Posterior vena cava (tissue), 2 donors: ENCODE measurements at regions not wholly inside any gene's neighbourhood (a gene's known extent, or its start where the extent isn't known, plus 50 kb on each side); places are given as distances from the start of the nearest gene placed in this dataset.
"Not testable (repeated sequence)": the region's sequence is repeated elsewhere in the genome, so short reads cannot be mapped to it uniquely, and the experiment has no call there.

Source experiments
- DNase-seq: peaks from one replicate; pipeline ENCODE4 v3.0.0-alpha.2; 2020; ENCODE audit warnings: low spot score
- intact Hi-C, 2 donors: fragments of 100-400 bp; cut with DNase I; formaldehyde crosslinking; loops; one replicate each; pipeline versions ENCODE4 v1.14.1 to v1.14.2; 2022 to 2023
- donor health status: DM: yes; HTN: yes; CAD: no.
- donor health status: DM: yes; HTN: yes; CAD: no.

DNA sequence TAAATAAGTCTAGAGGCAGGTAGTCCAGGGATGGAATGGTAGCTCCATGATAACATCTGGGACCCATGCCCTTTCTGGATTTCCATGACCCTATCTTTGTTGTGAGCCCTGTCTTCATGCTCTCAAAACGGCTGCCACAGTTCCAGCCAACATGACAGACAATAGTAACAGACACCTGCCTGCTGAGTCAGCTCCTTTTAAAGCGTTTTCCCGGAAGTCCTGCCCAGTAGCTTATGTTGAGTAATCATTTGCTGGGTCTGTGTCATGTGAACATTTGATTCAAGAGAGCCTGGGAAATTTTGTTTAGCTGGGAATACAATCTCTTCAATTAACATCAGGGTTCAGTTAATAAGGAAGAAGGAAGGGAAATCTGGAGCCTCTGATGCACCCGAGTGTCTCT is 262.2 kb upstream of the SULF2 start:
- intact Hi-C loops: no loop called here
- no peak for DNase-seq

DNA sequence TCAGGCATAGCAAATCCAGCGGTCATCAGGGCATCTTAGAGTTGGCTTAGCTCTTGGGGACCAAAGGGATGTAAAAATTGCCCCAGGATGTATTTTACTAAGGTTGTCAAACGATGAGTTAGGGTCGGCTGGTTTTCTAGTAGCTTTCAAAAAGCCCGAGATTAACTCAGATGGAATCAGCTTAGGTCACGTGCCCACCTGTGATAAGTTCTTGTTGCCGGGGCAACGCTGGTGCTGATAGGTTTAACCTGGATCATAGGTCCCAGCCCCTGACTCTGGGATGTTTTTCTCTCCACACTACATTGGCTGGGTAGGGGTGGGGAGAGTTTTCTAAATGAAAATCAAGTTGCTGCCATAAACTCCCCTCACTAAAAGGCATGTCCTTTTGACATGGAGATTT is 257.3 kb upstream of the SULF2 start:
- intact Hi-C loops: no loop called here
- no peak for DNase-seq

DNA sequence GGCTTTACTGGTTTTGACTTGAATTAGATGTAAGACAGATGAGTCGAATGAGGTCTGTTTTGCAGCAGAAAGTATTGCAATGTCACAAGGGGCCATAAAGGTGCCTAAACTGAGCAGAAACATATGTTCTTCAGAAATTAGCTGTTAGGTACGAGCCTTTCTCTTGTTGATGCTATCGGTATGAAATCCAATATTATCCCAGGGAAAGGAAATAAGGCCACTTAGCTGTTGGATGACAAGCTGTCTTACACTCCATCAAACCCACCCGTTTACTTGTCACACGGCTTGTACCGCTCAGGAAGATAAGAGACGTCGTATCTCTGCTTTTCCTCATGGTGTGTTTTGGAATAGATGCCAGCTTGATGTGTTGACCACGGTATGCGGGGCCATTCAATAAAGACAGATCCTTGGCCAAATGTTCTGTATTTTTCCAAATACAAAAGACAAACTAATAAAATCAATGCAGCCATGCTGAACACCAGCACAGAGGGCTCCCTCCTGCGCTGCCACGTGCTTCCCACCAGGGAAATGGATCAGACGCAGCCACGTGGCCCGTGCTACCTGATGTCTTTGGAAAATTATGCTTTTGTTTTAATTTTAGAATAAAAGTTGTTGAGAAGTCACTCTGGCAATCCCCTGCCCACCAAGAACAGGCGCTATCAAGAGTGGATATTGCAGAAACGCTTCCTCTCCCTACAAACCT is 255.9 kb upstream of the SULF2 start:
- intact Hi-C loops: no loop called here
- no peak for DNase-seq

DNA sequence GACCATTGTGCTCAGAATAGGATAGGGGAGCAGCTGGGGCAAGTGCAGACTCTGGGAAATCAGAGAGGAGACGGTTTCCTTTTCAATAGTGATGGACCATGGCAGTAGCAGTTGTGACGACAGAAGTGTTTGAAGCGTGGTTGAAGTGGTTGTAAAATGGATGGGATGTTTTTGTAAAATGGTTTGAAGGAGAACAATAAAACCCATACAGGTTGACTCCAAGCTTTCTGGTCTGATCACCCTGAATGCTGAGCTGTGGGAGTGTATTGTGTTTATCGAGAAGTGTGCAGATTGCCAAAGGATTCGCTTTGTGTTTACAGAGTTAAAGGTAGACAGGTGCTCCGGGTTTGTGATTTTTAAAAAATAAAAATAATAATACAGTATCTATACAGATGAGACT is 255.2 kb upstream of the SULF2 start:
- DNase-seq: no peak
- intact Hi-C loops: no loop called here

DNA sequence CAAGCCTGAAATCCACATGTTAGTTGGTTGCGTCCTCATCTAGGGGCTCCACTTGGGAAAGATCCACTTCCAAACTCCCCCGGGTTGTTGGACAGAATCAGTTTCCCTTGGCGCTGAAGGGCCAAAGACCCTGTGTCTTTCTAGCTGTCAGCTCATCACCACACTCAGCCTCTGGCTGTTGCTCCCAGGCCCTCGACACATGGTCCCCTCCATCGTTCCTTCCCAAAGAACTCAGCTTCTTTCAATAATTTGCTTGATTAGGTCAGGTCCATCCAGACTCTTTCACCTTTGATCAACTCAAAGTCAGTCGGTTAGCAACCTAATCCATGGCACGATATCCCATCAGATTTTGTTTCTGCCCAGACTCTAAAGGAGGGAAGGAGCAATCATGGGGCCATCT is 254.8 kb upstream of the SULF2 start:
- intact Hi-C loops: no loop called here
- DNase-seq: no peak

DNA sequence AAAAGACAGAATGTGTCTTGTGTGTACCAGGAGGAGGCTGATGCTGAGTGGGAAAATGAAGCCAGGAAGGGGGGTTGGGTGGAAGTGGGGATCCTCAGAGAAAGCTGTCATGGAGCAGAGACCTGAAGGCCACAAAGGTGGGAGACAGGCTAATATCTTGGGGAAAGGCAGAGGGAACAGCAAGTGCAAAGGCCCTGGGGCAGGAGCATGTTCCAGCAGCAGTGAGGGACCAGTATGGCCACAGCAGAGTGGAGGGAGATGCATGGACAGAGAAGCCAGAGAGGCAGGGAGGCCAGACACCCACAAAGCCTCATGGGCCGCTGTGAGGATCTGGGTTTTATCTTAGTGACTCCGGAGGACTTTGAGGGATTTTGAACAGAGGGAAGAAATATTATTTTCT is 254.2 kb upstream of the SULF2 start:
- no peak for DNase-seq

DNA sequence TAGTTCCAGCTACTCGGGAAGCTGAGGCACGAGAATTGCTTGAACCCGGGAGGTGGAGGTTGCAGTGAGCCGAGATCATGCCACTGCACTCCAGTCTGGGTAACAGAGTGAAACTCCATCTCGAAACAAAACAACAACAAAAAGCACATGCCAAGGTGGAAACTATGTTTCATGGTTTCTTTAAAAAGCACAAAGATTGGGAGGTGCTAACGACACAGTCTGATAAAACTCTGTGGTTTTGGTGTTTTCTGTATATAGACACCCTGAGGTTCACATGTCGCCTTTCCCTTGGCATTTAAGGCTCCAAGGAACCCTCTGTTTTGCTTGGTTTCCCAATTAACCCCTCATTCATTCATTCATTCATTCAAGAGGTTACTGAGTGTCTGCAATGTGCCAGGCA is 253.4 kb upstream of the SULF2 start:
- no peak for DNase-seq
- intact Hi-C loops: no loop called here

More for the DNA sequence above, 254.2 kb upstream of the SULF2 start:
- intact Hi-C loops: no loop called here

DNA sequence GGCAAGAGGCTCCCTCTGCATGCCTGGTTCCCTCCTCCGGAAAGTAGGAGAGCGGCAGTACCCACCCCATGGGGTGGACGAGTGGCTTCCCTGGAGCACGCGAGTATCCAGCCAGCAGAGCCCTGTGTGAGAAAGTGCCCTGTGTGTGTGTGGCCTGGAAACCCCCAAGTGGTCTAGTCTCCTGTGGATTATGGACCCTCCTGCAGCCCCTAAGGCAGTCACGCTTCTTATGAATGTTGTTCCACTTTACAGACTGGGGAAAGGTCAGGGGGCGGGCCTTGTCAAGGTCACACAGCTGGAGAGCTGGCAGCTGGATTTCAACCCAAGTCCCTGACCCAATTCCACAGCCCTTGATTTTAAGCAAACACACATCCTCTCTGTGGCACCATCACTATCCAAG is 252.5 kb upstream of the SULF2 start:
- DNase-seq, intact Hi-C loops: not testable (repeated sequence)

DNA sequence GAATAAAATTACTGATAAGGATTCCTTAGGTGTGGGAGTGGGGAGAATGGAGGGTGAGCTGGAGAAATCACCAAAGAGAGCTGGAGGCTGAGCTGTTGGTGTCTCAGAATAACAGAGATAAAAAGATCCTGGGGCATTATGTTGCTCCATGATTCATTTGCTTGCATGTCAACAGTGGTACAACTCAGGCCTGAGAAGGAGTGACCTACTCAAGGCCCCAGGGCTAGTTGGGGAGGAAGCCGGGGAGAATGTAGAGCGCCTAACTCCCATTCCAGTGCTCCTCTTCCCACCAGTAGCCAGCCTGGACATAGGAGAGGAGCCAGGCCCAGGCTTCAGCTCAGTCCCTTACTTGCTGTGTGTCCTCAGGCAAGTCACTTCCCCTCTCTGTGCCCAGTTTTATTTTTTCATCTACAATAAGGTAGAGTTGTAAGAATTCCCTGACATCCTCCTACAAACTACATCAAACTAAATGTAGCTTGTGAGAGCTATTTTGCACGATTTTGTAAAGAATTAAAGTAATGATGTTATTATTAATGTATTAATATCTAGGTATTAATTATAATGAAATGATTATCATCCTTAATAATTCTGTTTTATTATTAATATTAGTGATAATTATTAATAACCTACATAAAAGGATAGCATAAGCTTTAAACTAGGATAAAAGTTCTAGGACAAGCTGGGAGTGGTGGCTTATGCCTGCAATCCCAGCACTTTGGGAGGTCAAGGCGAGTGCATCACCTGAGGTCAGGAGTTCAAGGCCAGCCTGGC is 250.9 kb upstream of the SULF2 start:
- intact Hi-C loops: no loop called here
- no peak for DNase-seq

DNA sequence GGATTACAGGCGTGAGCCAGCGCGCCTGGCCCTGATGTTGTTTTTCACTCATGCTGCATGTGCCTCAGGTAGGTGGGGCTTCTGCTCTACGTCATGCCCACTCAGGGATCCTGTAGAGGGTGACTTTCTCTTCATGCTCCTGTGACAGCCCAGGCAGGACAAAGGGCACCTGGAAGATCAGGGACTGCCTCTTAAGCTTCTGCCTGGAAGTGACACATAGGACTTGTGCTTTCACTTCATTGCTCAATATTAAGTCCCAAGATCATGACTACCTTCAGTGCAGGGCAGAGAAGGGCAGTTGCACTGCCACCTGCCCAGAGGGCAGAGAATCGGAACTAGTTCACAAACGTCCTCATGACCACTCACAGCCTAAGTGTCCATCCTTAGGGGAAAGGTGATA is 249.5 kb upstream of the SULF2 start:
- DNase-seq: no peak
- intact Hi-C loops: no loop called here

DNA sequence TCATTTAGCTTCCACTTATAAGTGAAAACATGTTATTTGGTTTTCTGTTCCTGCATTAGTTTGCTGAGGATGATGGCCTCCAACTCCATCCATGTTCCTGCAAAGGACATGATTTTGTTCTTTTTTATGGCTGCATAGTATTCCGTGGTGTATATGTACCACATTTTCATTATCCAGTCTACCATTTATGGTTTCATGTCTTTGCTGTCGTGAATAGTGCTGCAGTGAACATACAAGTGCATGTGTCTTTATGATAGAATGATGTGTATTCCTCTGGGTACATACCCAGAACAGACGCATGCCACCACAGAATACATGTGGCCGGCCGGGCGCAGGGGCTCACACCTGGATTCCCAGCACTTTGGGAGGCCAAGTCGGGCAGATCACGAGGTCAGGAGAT is 247.7 kb upstream of the SULF2 start:
- intact Hi-C loops, DNase-seq: not testable (repeated sequence)

DNA sequence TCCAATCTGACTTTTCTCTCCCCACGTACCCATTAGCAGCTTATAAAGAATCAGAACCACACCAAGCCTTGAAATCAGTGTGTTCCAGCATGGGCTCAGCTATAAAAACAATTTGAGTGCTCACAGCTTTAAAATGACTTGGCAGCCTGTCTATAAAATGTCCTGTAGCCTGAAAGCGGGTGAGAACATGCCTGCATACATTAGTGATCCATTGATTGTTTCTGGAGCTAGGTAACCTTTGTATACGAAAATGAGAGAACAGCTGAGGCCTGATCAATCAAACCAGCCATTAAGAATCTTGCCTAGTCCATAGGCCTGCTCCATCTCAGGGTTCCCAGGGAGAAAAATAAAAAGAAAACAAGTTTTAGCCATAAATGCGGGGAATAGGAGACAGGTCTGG is 245.8 kb upstream of the SULF2 start:
- no peak for DNase-seq
- intact Hi-C loops: no loop called here

DNA sequence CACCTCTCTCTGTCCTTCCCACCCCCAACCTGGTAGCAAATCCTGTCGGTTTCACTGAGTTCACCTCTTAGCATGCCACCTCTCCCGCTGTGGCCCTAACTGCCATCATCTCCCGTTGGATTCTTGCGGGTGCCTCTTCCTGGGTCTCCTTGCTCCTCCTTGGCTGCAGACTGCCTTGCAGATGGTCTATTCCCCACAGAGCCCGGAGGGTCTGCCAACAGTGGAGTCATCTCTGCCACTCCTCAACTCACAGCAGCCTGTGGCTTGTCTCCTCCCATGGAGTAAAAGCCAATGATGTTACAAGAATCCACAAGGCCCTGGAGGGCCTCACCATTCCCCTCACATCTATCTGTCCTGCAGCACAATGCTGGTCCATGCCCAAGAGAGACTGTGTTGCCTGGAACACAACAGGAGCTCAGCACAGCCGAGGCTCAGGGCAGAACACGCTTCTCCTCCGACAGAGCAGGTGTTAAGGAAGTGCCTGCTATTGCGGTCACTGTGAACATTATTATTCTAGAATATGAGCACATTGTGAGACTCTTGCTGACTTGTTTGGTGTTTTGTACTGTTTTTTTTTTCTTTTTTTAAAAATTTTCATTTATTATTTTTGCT is 241.8 kb upstream of the SULF2 start:
- intact Hi-C loops: no loop called here
- no peak for DNase-seq

DNA sequence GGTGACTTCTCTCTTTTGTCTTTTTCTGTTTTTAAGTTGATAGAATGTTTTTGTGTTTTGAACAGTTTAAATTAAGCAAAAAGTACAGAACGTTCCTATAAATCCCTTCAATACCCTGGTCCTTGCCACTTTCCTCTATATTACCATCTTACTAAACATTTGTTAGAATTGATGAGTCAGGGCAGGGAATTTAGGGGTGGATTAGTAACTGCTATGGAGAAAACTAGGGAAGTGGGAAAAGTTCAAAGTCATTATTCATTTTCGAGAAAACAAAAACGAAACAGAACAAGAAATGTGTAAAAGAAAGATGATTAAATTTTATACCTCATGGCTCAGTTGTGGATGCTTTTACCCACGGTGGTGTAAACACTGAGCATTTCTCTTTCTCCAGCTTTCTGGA is 240.4 kb upstream of the SULF2 start:
- no peak for DNase-seq
- intact Hi-C loops: no loop called here

DNA sequence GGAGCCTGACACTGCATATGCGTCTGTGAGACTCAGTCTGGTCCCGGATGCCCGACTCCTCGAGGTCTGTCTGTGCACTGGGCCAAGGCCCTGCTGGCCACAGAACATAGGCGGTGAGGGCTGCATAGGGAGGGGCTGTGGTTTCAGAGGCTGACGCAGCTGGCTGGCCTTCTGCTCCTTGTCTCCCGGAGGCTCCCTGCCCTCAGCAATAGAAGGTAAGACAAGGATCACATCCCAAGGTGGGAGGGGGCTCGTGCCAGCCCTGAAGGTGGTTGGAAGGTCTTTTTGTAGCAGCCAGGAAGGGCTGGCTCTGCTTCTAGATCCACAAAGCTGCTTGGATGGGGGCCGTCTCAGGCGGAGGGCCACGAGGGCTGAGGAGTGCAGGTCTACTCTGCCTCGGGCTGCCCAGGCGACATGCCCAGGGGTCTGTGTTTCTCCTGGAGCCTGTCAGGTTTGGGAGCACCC is 239.8 kb upstream of the SULF2 start:
- peak; percentile 92 for DNase-seq
- intact Hi-C loops: no loop called here

DNA sequence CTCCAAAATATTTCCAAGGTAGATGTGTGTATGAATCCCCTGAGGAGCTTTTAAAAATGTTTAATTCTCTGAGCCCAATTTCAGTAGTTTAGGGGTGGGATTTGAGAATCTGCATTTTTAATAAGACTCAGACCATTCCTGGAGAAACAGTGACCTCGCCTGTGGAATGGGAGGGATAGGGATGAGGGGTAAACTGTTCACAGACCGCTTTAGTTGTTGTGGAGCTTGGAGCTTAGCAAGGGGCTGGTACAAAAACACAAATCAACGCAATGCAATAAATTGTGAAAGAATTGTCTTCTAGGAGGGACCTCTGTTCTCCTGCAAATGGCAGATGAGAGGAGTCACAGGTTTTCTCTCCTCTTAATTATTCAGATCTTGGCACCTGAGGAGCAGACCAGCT is 239.3 kb upstream of the SULF2 start:
- no peak for DNase-seq
- intact Hi-C loops: no loop called here

DNA sequence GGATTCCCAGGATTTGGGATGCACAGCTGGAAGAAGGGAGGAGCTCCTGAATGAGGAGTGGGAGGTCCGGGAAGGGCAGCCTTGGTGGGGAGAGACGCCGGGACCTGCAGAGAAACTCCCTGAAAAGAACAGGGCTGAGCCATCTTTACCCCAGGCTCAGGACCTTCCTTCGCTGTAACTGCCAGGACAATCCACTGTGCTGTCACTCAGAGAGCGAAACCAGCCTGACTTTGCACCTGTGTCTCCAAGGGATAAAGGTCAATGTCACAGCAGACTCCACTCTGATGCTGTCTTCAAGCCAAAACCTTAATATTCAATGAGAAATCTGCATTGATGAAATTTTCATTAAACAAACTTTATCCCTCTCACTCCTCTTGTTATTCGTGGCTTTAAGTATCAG is 235.4 kb upstream of the SULF2 start:
- intact Hi-C loops, DNase-seq: not testable (repeated sequence)

DNA sequence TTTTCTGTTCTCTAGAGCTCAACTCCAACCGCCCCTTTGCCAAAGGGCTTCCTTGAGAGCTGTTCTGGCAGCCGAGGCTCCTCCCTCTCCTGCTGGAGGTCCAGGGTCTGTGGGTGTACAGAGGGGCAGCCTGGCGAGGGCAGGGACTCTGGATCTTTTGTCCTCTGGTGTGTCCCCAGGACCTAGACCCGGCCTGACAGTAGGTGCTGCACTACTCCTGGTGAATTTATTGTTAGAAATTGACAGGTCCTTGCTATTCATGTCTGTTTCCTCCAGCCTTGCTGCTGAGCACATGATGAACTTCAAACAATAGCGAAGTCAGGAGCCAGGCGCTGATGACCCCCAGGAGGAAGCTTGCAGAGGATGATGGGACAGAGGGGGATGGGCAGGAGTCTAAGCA is 234.7 kb upstream of the SULF2 start:
- intact Hi-C loops: no loop called here
- no peak for DNase-seq

DNA sequence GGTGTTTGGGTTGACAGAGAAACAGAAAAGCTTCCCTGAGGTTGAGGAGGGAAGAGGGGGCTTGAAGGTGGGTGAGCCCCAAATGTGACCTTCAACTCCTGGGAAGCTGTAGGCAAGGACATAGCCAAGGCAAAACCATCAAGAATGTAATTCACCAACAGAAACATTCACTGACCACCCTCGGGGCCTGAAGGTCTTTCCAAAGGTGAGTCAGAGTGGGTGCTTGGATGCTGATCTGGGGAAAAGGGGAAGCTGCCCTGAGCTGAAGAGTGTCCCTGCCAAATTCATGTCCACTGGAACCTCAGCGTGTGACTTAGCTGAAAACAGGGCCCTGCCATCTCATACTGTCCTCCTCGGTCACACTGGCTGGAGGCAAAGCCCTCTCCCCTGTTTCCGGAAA is 234.2 kb upstream of the SULF2 start:
- intact Hi-C loops: no loop called here
- no peak for DNase-seq

DNA sequence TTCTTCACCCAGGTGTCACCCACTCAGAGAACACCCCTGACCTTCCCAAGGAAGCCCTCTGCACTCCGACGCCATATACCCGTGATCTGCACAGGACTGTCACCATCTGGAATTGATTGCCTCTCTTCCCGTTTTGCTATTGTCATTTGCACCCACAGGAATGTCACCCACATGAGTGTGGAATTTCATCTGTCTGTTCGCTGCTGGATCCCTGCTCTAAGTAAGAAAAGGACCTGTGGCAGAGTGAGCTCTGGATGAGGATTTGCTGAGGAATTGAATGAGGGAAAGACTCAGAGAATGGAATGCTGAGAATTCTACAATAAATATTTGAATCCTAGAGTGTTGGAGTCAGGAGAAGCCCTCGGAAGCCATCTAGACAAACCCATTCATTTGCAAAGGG is 233.6 kb upstream of the SULF2 start:
- DNase-seq, intact Hi-C loops: not testable (repeated sequence)

DNA sequence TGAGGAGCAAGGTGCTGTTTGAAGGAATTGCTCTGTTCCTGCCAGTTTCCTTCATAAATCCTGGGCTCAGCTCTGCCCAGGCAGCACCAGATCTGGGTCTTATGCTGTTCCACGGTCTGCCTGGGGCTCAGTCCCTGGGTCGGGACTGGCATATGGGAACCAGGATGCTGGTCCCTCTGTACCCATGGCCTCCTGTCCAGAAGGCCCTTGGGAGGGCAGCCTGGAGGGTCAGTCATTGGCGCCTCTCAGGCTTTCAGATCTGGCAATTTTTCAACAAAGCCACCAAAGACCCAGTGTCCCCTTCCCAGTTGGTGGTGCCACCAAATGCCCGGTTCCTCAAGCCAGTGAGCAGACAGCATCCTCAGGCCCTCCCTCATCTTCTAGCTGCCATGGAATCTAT is 232.7 kb upstream of the SULF2 start:
- DNase-seq: no peak
- intact Hi-C loops: no loop called here
